ENCODE measurements at regions not wholly inside any gene's neighbourhood (a gene's known extent, or its start where the extent isn't known, plus 50 kb on each side); places are given as distances from the start of the nearest gene placed in this dataset.

DNA sequence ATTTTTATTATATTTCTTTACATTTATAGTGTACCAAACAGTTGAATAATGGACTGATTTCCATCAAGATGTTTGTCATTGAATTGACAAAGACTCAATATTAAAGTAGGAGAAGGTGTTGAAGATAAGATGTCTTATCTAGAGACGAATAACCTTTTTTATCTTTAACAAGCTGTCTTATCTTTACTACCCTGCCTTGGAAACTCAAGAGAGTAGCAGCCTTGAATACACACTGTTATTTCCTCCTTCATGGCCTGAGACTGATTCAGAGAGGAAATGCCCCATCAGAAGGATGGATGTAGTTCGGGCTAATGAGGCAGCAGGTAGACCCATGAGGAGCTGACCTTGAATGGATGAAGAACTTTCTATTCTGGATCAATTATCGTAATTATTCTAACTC is 365.1 kb upstream of the SEMA6D start:
- H3K36me3 ChIP-seq (replicated peaks; ENCODE audit: insufficient read depth, low read length) = no peaks in the 10 kb centered on the region
- no peak overlapping the region for H2AFZ ChIP-seq (ENCODE audit: low read length)
- H3K27me3 ChIP-seq (replicated peaks; ENCODE audit: insufficient read depth, low read length) = no peaks in the 10 kb centered on the region
- no peaks in the 10 kb centered on the region for H3K4me1 ChIP-seq (ENCODE audit: low read length)
- no peaks in the 10 kb centered on the region for H3K9me3 ChIP-seq (replicated peaks; ENCODE audit: insufficient read depth, low read length)
- H3K9ac ChIP-seq (ENCODE audit: low read length) = no peak overlapping the region
- no peak overlapping the region for H3K27ac ChIP-seq (ENCODE audit: low read length)
- TF ChIP-seq EZH2phosphoT487 (IDR thresholded peaks at IDR 0.05; ENCODE audit: low read length) (no peak), EZH2 (optimal IDR thresholded peaks at IDR 0.05; ENCODE audit: low read depth, low read length) (no peak)
- TF ChIP-seq, protein P1, sequence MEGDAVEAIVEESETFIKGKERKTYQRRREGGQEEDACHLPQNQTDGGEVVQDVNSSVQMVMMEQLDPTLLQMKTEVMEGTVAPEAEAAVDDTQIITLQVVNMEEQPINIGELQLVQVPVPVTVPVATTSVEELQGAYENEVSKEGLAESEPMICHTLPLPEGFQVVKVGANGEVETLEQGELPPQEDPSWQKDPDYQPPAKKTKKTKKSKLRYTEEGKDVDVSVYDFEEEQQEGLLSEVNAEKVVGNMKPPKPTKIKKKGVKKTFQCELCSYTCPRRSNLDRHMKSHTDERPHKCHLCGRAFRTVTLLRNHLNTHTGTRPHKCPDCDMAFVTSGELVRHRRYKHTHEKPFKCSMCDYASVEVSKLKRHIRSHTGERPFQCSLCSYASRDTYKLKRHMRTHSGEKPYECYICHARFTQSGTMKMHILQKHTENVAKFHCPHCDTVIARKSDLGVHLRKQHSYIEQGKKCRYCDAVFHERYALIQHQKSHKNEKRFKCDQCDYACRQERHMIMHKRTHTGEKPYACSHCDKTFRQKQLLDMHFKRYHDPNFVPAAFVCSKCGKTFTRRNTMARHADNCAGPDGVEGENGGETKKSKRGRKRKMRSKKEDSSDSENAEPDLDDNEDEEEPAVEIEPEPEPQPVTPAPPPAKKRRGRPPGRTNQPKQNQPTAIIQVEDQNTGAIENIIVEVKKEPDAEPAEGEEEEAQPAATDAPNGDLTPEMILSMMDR (IDR thresholded peaks at IDR 0.05; ENCODE audit: low read length) = no peak
- no peak overlapping the region for H3K4me2 ChIP-seq (ENCODE audit: low read depth, low read length)
- H3F3A ChIP-seq (ENCODE audit: insufficient read depth, low read length) = no peaks in the 10 kb centered on the region
- H4K20me1 ChIP-seq (ENCODE audit: insufficient read depth, low read length) = no peaks in the 10 kb centered on the region
- no peaks in the 10 kb centered on the region for H3K9me2 ChIP-seq (replicated peaks; ENCODE audit: insufficient read depth, low read length)
- H3K79me2 ChIP-seq (ENCODE audit: low read length) = no peaks in the 10 kb centered on the region
- no peak for DNase-seq
- H3K4me3 ChIP-seq (ENCODE audit: low read length) = no peak overlapping the region

DNA sequence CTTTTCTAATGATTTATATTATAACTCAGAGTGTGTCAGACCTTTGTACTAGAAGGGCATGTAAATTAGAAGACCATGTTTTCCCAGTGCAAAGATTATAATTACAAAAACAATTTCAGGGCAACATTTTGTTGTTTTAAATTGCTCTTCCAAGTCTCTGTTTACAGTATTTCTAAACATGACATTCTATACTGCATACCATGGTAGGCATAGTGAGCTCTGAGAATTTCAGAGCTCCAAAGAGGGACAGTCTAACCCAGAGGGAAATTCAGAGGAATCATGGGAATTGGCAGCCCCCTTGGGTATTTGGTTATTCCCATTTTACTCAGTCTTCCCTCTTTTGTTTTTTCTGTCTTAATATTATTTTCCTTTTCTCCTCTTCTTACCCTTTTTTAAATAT is 361.5 kb upstream of the SEMA6D start:
- no peak for DNase-seq
- Histone ChIP-seq H3K4me2 (ENCODE audit: low read depth, low read length) (no peak overlapping the region), H3K27ac (ENCODE audit: low read length) (no peak overlapping the region), H2AFZ (ENCODE audit: low read length) (no peak overlapping the region), H3K79me2 (ENCODE audit: low read length) (no peaks in the 10 kb centered on the region), H3K9me3 (replicated peaks; ENCODE audit: insufficient read depth, low read length) (no peaks in the 10 kb centered on the region), H4K20me1 (ENCODE audit: insufficient read depth, low read length) (no peaks in the 10 kb centered on the region), H3K27me3 (replicated peaks; ENCODE audit: insufficient read depth, low read length) (no peaks in the 10 kb centered on the region), H3K4me1 (ENCODE audit: low read length) (no peaks in the 10 kb centered on the region), H3K36me3 (replicated peaks; ENCODE audit: insufficient read depth, low read length) (no peaks in the 10 kb centered on the region), H3K4me3 (ENCODE audit: low read length) (no peak overlapping the region), H3K9me2 (replicated peaks; ENCODE audit: insufficient read depth, low read length) (no peaks in the 10 kb centered on the region), H3K9ac (ENCODE audit: low read length) (no peak overlapping the region), H3F3A (ENCODE audit: insufficient read depth, low read length) (no peaks in the 10 kb centered on the region)
- no peak for TF ChIP-seq EZH2 (optimal IDR thresholded peaks at IDR 0.05; ENCODE audit: low read depth, low read length)
- TF ChIP-seq, protein P1 (IDR thresholded peaks at IDR 0.05; ENCODE audit: low read length) = no peak
- TF ChIP-seq EZH2phosphoT487 (IDR thresholded peaks at IDR 0.05; ENCODE audit: low read length) = no peak

DNA sequence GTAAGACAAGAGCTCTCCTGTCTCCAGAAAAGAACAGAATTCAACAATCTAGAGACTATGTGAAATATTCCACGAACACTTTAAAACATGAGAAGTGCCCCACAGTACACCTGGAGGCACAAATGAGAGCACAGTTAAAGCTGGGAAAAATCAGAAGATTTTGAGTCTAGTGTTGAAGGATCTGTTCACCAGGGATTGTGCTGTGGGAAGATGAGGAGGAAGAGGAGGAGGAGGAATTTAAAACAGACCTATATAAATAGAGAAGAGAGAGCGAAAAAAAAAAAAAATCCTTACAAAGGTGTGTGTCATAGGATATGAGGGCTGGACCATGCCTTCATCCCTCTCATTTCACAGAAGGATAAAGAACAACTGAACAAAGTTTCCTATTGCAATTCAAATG is 361.0 kb upstream of the SEMA6D start:
- no peaks in the 10 kb centered on the region for H3K36me3 ChIP-seq (replicated peaks; ENCODE audit: insufficient read depth, low read length)
- no peaks in the 10 kb centered on the region for H3K79me2 ChIP-seq (ENCODE audit: low read length)
- no peak for TF ChIP-seq EZH2phosphoT487 (IDR thresholded peaks at IDR 0.05; ENCODE audit: low read length)
- TF ChIP-seq, protein P1 (IDR thresholded peaks at IDR 0.05; ENCODE audit: low read length) = no peak
- TF ChIP-seq EZH2 (optimal IDR thresholded peaks at IDR 0.05; ENCODE audit: low read depth, low read length) = no peak
- no peak overlapping the region for H3K4me3 ChIP-seq (ENCODE audit: low read length)
- no peak overlapping the region for H2AFZ ChIP-seq (ENCODE audit: low read length)
- H3K4me2 ChIP-seq (ENCODE audit: low read depth, low read length) = no peak overlapping the region
- no peaks in the 10 kb centered on the region for H3F3A ChIP-seq (ENCODE audit: insufficient read depth, low read length)
- H4K20me1 ChIP-seq (ENCODE audit: insufficient read depth, low read length) = no peaks in the 10 kb centered on the region
- no peak overlapping the region for H3K9ac ChIP-seq (ENCODE audit: low read length)
- no peak for DNase-seq
- H3K9me3 ChIP-seq (replicated peaks; ENCODE audit: insufficient read depth, low read length) = no peaks in the 10 kb centered on the region
- H3K4me1 ChIP-seq (ENCODE audit: low read length) = no peaks in the 10 kb centered on the region
- no peaks in the 10 kb centered on the region for H3K27me3 ChIP-seq (replicated peaks; ENCODE audit: insufficient read depth, low read length)
- no peak overlapping the region for H3K27ac ChIP-seq (ENCODE audit: low read length)
- no peaks in the 10 kb centered on the region for H3K9me2 ChIP-seq (replicated peaks; ENCODE audit: insufficient read depth, low read length)

Measured in MM.1S (cell line).